ENCODE measurements at regions not wholly inside any gene's neighbourhood (a gene's known extent, or its start where the extent isn't known, plus 50 kb on each side); places are given as distances from the start of the nearest gene placed in this dataset.

- Mint-ChIP-seq H3K4me3 (ENCODE audit: low read depth) (no peak overlapping the region), H3K27me3 (ENCODE audit: low read depth) (no peaks in the 10 kb centered on the region), H3K36me3 (ENCODE audit: low read depth) (no peaks in the 10 kb centered on the region), H3K9me3 (no peaks in the 10 kb centered on the region), H3K27ac (no peak overlapping the region), H3K4me1 (ENCODE audit: low read depth) (peaks cover 6% of the 10 kb centered on the region)
- intact Hi-C loops (cut with micrococcal nuclease): no loop called here
- no peak for DNase-seq (ENCODE audit: low spot score)
Measured at GRCh38 chr4:55175779-55176231, 50.4 kb upstream of the KDR start.

- H3K4me1 Mint-ChIP-seq (ENCODE audit: low read depth): peaks cover 8% of the 10 kb centered on the region
- no peak overlapping the region for H3K27ac Mint-ChIP-seq
- no peaks in the 10 kb centered on the region for H3K36me3 Mint-ChIP-seq (ENCODE audit: low read depth)
- no peaks in the 10 kb centered on the region for H3K9me3 Mint-ChIP-seq
- no peak overlapping the region for H3K4me3 Mint-ChIP-seq (ENCODE audit: low read depth)
- H3K27me3 Mint-ChIP-seq (ENCODE audit: low read depth): no peaks in the 10 kb centered on the region
- intact Hi-C loops (cut with micrococcal nuclease): no loop called here
- DNase-seq (ENCODE audit: low spot score): no peak
Measured at GRCh38 chr4:55176497-55176896, 51.1 kb upstream of the KDR start.

- Mint-ChIP-seq H3K9me3 (no peaks in the 10 kb centered on the region), H3K27me3 (ENCODE audit: low read depth) (no peaks in the 10 kb centered on the region), H3K4me3 (ENCODE audit: low read depth) (no peak overlapping the region), H3K4me1 (ENCODE audit: low read depth) (peaks cover 8% of the 10 kb centered on the region), H3K27ac (no peak overlapping the region), H3K36me3 (ENCODE audit: low read depth) (no peaks in the 10 kb centered on the region)
- no peak for DNase-seq (ENCODE audit: low spot score)
- intact Hi-C loops (cut with micrococcal nuclease): no loop called here
Measured at GRCh38 chr4:55177461-55177860, 52.1 kb upstream of the KDR start.

- Mint-ChIP-seq H3K27me3 (ENCODE audit: low read depth) (peaks cover 1% of the 10 kb centered on the region), H3K27ac (peak overlapping the region; percentile 24), H3K4me1 (ENCODE audit: low read depth) (peaks cover 8% of the 10 kb centered on the region), H3K9me3 (no peaks in the 10 kb centered on the region), H3K36me3 (ENCODE audit: low read depth) (no peaks in the 10 kb centered on the region), H3K4me3 (ENCODE audit: low read depth) (no peak overlapping the region)
- no peak for DNase-seq (ENCODE audit: low spot score)
- intact Hi-C loops (cut with micrococcal nuclease): no loop called here
Measured at GRCh38 chr4:55178226-55179005, 53.0 kb upstream of the KDR start.

GRCh38 chr4:55181010-55182005, 55.9 kb upstream of the KDR start:
- DNase-seq (ENCODE audit: low spot score): no peak
- intact Hi-C loops (cut with micrococcal nuclease): no loop called here
- no peaks in the 10 kb centered on the region for H3K9me3 Mint-ChIP-seq
- no peak overlapping the region for H3K4me3 Mint-ChIP-seq (ENCODE audit: low read depth)
- H3K27me3 Mint-ChIP-seq (ENCODE audit: low read depth): peaks cover 1% of the 10 kb centered on the region
- no peaks in the 10 kb centered on the region for H3K36me3 Mint-ChIP-seq (ENCODE audit: low read depth)
- H3K27ac Mint-ChIP-seq: no peak overlapping the region
- H3K4me1 Mint-ChIP-seq (ENCODE audit: low read depth): peaks cover 2% of the 10 kb centered on the region

GRCh38 chr4:55183926-55184599, 58.7 kb upstream of the KDR start:
- Mint-ChIP-seq H3K9me3 (no peaks in the 10 kb centered on the region), H3K4me1 (ENCODE audit: low read depth) (peaks cover 2% of the 10 kb centered on the region)

GRCh38 chr4:55184600-55185523, 59.5 kb upstream of the KDR start:
- no peak for DNase-seq (ENCODE audit: low spot score)
- no peaks in the 10 kb centered on the region for H3K9me3 Mint-ChIP-seq
- peaks cover 1% of the 10 kb centered on the region for H3K27me3 Mint-ChIP-seq (ENCODE audit: low read depth)
- no peak overlapping the region for H3K4me3 Mint-ChIP-seq (ENCODE audit: low read depth)
- intact Hi-C loops (cut with micrococcal nuclease): loop anchor here (5.0 kb wide), 1 partner anchor 137 kb away; no protein-coding TSS in a partner anchor
- H3K36me3 Mint-ChIP-seq (ENCODE audit: low read depth): no peaks in the 10 kb centered on the region
- no peak overlapping the region for H3K27ac Mint-ChIP-seq
- H3K4me1 Mint-ChIP-seq (ENCODE audit: low read depth): peaks cover 2% of the 10 kb centered on the region

More at GRCh38 chr4:55183926-55184599, 58.7 kb upstream of the KDR start:
- peaks cover 1% of the 10 kb centered on the region for H3K27me3 Mint-ChIP-seq (ENCODE audit: low read depth)
- intact Hi-C loops (cut with micrococcal nuclease): no loop called here
- H3K27ac Mint-ChIP-seq: no peak overlapping the region
- H3K4me3 Mint-ChIP-seq (ENCODE audit: low read depth): no peak overlapping the region
- DNase-seq (ENCODE audit: low spot score): no peak
- no peaks in the 10 kb centered on the region for H3K36me3 Mint-ChIP-seq (ENCODE audit: low read depth)

- peaks cover 1% of the 10 kb centered on the region for H3K27me3 Mint-ChIP-seq (ENCODE audit: low read depth)
- peaks cover 2% of the 10 kb centered on the region for H3K4me1 Mint-ChIP-seq (ENCODE audit: low read depth)
- H3K4me3 Mint-ChIP-seq (ENCODE audit: low read depth): no peak overlapping the region
- no peaks in the 10 kb centered on the region for H3K9me3 Mint-ChIP-seq
- no peak for DNase-seq (ENCODE audit: low spot score)
- H3K27ac Mint-ChIP-seq: no peak overlapping the region
- intact Hi-C loops (cut with micrococcal nuclease): loop anchor here (5.0 kb wide), 1 partner anchor 136 kb away; no protein-coding TSS in a partner anchor
- no peaks in the 10 kb centered on the region for H3K36me3 Mint-ChIP-seq (ENCODE audit: low read depth)
Measured at GRCh38 chr4:55186123-55186522, 60.7 kb upstream of the KDR start.

GRCh38 chr4:55186700-55187099, 61.3 kb upstream of the KDR start:
- no peak for DNase-seq (ENCODE audit: low spot score)
- H3K36me3 Mint-ChIP-seq (ENCODE audit: low read depth): no peaks in the 10 kb centered on the region
- no peaks in the 10 kb centered on the region for H3K4me1 Mint-ChIP-seq (ENCODE audit: low read depth)
- no peak overlapping the region for H3K27ac Mint-ChIP-seq
- no peaks in the 10 kb centered on the region for H3K9me3 Mint-ChIP-seq
- intact Hi-C loops (cut with micrococcal nuclease): loop anchor here (5.0 kb wide), 1 partner anchor 136 kb away; no protein-coding TSS in a partner anchor
- H3K27me3 Mint-ChIP-seq (ENCODE audit: low read depth): peaks cover 1% of the 10 kb centered on the region
- no peak overlapping the region for H3K4me3 Mint-ChIP-seq (ENCODE audit: low read depth)

GRCh38 chr4:55214172-55214571, 88.8 kb upstream of the KDR start:
- Mint-ChIP-seq H3K27me3 (ENCODE audit: low read depth) (no peaks in the 10 kb centered on the region), H3K4me3 (ENCODE audit: low read depth) (no peak overlapping the region), H3K4me1 (ENCODE audit: low read depth) (no peaks in the 10 kb centered on the region), H3K9me3 (no peaks in the 10 kb centered on the region), H3K36me3 (ENCODE audit: low read depth) (no peaks in the 10 kb centered on the region), H3K27ac (no peak overlapping the region)
- no peak for DNase-seq (ENCODE audit: low spot score)
- intact Hi-C loops (cut with micrococcal nuclease): no loop called here

- H3K9me3 Mint-ChIP-seq: no peaks in the 10 kb centered on the region
- intact Hi-C loops (cut with micrococcal nuclease): no loop called here
- no peak overlapping the region for H3K4me3 Mint-ChIP-seq (ENCODE audit: low read depth)
- no peak overlapping the region for H3K27ac Mint-ChIP-seq
- H3K4me1 Mint-ChIP-seq (ENCODE audit: low read depth): no peaks in the 10 kb centered on the region
- no peaks in the 10 kb centered on the region for H3K36me3 Mint-ChIP-seq (ENCODE audit: low read depth)
- no peak for DNase-seq (ENCODE audit: low spot score)
- H3K27me3 Mint-ChIP-seq (ENCODE audit: low read depth): no peaks in the 10 kb centered on the region
Measured at GRCh38 chr4:55215087-55215486, 89.7 kb upstream of the KDR start.

All from activated T-helper 2 cell treated with anti-CD3 and anti-CD28 coated beads, Interferon-gamma antibody, Interleukin-2, Interleukin-4, amounts not matched to agents 10 μg/mL and 5 μg/mL and 100 μg/mL, durations not matched to agents 14 hours and 24 hours and 36 hours (primary cell).